HG03520 (cell line): ENCODE measurements at regions not wholly inside any gene's neighbourhood (a gene's known extent, or its start where the extent isn't known, plus 50 kb on each side); places are given as distances from the start of the nearest gene placed in this dataset.

ENCODE experiments used
- ATAC-seq: cut with Tn5 transposase; IDR thresholded peaks from one replicate; pipeline ENCODE4 v1.9.1; 2021; ENCODE audit warnings: mild to moderate bottlenecking, moderate library complexity; ENCODE audit not compliant: unreplicated experiment

GRCh38 chr16:55041540-55042234 is 111.0 kb downstream of the IRX5 start:
- ATAC-seq: no peak

GRCh38 chr16:55042556-55043432 is 112.1 kb downstream of the IRX5 start:
- no peak for ATAC-seq

- no peak for ATAC-seq
These were observed 112.8 kb downstream of the IRX5 start for GRCh38 chr16:55043499-55043898.

GRCh38 chr16:55044201-55044975 is 113.7 kb downstream of the IRX5 start:
- no peak for ATAC-seq

GRCh38 chr16:55045329-55045728 is 114.7 kb downstream of the IRX5 start:
- ATAC-seq: no peak

- no peak for ATAC-seq
These were observed 115.2 kb downstream of the IRX5 start for GRCh38 chr16:55045756-55046460.

GRCh38 chr16:55046513-55046912 is 115.8 kb downstream of the IRX5 start:
- ATAC-seq: no peak

GRCh38 chr16:55046916-55047315 is 116.3 kb downstream of the IRX5 start:
- no peak for ATAC-seq

- no peak for ATAC-seq
These were observed 116.7 kb downstream of the IRX5 start for GRCh38 chr16:55047331-55047730.

- ATAC-seq: no peak
These were observed 117.3 kb downstream of the IRX5 start for GRCh38 chr16:55047903-55048497.

GRCh38 chr16:55048745-55049144 is 118.1 kb downstream of the IRX5 start:
- no peak for ATAC-seq

GRCh38 chr16:55051571-55052347 is 121.1 kb downstream of the IRX5 start:
- ATAC-seq: no peak

GRCh38 chr16:55052348-55052734 is 121.7 kb downstream of the IRX5 start:
- ATAC-seq: no peak

GRCh38 chr16:55052741-55053415 is 122.2 kb downstream of the IRX5 start:
- ATAC-seq: no peak

- no peak for ATAC-seq
These were observed 124.6 kb downstream of the IRX5 start for GRCh38 chr16:55055262-55055661.

GRCh38 chr16:55056585-55057401 is 126.1 kb downstream of the IRX5 start:
- ATAC-seq: no peak

- no peak for ATAC-seq
These were observed 127.2 kb downstream of the IRX5 start for GRCh38 chr16:55057866-55058265.

GRCh38 chr16:55058576-55058975 is 127.9 kb downstream of the IRX5 start:
- ATAC-seq: no peak
